Astrocyte (in vitro differentiated cells and primary cell): ENCODE measurements at regions not wholly inside any gene's neighbourhood (a gene's known extent, or its start where the extent isn't known, plus 50 kb on each side); places are given as distances from the start of the nearest gene placed in this dataset.
A peak's percentile ranks its signal among the peaks of the same experiment; 100 is the strongest.
"Not testable (repeated sequence)": the region's sequence is repeated elsewhere in the genome, so short reads cannot be mapped to it uniquely, and the experiment has no call there.

Experiments used
- DNase-seq: peaks from one replicate; pipeline ENCODE4 v3.0.0-alpha.2; 2010; ENCODE audit warnings: low read depth
- FAIRE-seq: peaks from 2 replicates; lab custom pipeline; 2011; peaks lifted over from hg19 to GRCh38; lab: Jason Lieb, UNC
- H2AFZ ChIP-seq: 2 replicates; pipeline ENCODE4 v1.6.0; 2012; ENCODE audit warnings: low read depth, low read length, inconsistent platforms
- H3K27ac ChIP-seq: 2 replicates; pipeline ENCODE4 v1.5.1; 2011; ENCODE audit warnings: low read depth, low read length, inconsistent platforms
- H3K27me3 ChIP-seq: 2 replicates; pipeline ENCODE4 v1.6.0; 2011; ENCODE audit warnings: low read length, inconsistent platforms; ENCODE audit not compliant: insufficient read depth
- H3K36me3 ChIP-seq: 2 replicates; pipeline ENCODE4 v1.5.1; 2011; ENCODE audit warnings: low read length, inconsistent platforms; ENCODE audit not compliant: insufficient read depth
- H3K4me1 ChIP-seq: 2 replicates; pipeline ENCODE4 v1.5.1; 2011; ENCODE audit warnings: low read length, inconsistent platforms; ENCODE audit not compliant: insufficient read depth
- H3K4me2 ChIP-seq: 2 replicates; pipeline ENCODE4 v1.6.0; 2012; ENCODE audit warnings: low read length, inconsistent platforms
- H3K4me3 ChIP-seq: 2 replicates; pipeline ENCODE4 v1.5.1; 2011; ENCODE audit warnings: low read depth, mild to moderate bottlenecking, low read length, inconsistent platforms; ENCODE audit not compliant: insufficient read depth
- H3K79me2 ChIP-seq: 2 replicates; pipeline ENCODE4 v1.6.0; 2012; ENCODE audit warnings: mild to moderate bottlenecking, low read length, inconsistent platforms; ENCODE audit not compliant: insufficient read depth
- H3K9ac ChIP-seq: 2 replicates; pipeline ENCODE4 v1.6.0; 2012; ENCODE audit warnings: mild to moderate bottlenecking, low read length, inconsistent platforms
- H3K9me3 ChIP-seq: 2 replicates; pipeline ENCODE4 v1.5.1; 2012; ENCODE audit warnings: low read depth, mild to moderate bottlenecking, low read length, inconsistent platforms; ENCODE audit not compliant: insufficient read depth
- H4K20me1 ChIP-seq: 2 replicates; pipeline ENCODE4 v1.6.0; 2012; ENCODE audit warnings: low read length, inconsistent platforms; ENCODE audit not compliant: insufficient read depth
- H3K27ac Mint-ChIP-seq: one replicate; pipeline ENCODE4 v1.8.0; 2021; ENCODE audit warnings: mild to moderate bottlenecking, mixed read lengths; ENCODE audit not compliant: unreplicated experiment
- H3K27me3 Mint-ChIP-seq: one replicate; pipeline ENCODE4 v1.8.0; 2021; ENCODE audit warnings: low read depth, mixed read lengths; ENCODE audit not compliant: unreplicated experiment
- H3K36me3 Mint-ChIP-seq: one replicate; pipeline ENCODE4 v1.8.0; 2021; ENCODE audit warnings: low read depth, mixed read lengths; ENCODE audit not compliant: unreplicated experiment
- H3K4me1 Mint-ChIP-seq: one replicate; pipeline ENCODE4 v1.8.0; 2021; ENCODE audit warnings: low read depth, mixed read lengths; ENCODE audit not compliant: unreplicated experiment
- H3K4me3 Mint-ChIP-seq: one replicate; pipeline ENCODE4 v1.8.0; 2021; ENCODE audit warnings: mild to moderate bottlenecking, moderate library complexity, mixed read lengths; ENCODE audit not compliant: unreplicated experiment
- H3K9me3 Mint-ChIP-seq: one replicate; pipeline ENCODE4 v1.8.0; 2021; ENCODE audit warnings: mild to moderate bottlenecking, mixed read lengths; ENCODE audit not compliant: unreplicated experiment
- CTCF ChIP-seq: IDR thresholded peaks from 2 replicates; pipeline ENCODE4 v1.5.1; 2011; ENCODE audit warnings: low read depth, mild to moderate bottlenecking, inconsistent platforms, low read length, moderate library complexity; ENCODE audit not compliant: insufficient read depth
- EZH2 ChIP-seq: IDR thresholded peaks from 2 replicates; pipeline ENCODE4 v1.6.1; 2012; ENCODE audit warnings: mild to moderate bottlenecking, low read length, inconsistent platforms; ENCODE audit not compliant: insufficient read depth

GRCh38 chr17:64723781-64724180, 61.7 kb upstream of the SMURF2 start:
- Histone ChIP-seq H3K36me3 (no peaks in the 10 kb centered on the region), H3K9ac (peak overlapping the region; percentile 59), H4K20me1 (no peaks in the 10 kb centered on the region), H3K27me3 (no peaks in the 10 kb centered on the region), H3K4me1 (peaks cover 19% of the 10 kb centered on the region), H3K4me2 (peak overlapping the region; percentile 67), H3K79me2 (no peaks in the 10 kb centered on the region), H3K4me3 (no peak overlapping the region), H2AFZ (peak overlapping the region; percentile 74), H3K27ac (peak overlapping the region; percentile 41), H3K9me3 (no peaks in the 10 kb centered on the region)
- Mint-ChIP-seq H3K9me3 (no peaks in the 10 kb centered on the region), H3K27ac (peak overlapping the region; percentile 81), H3K27me3 (no peaks in the 10 kb centered on the region), H3K4me3 (no peak overlapping the region), H3K4me1 (peaks cover 13% of the 10 kb centered on the region), H3K36me3 (no peaks in the 10 kb centered on the region)
- TF ChIP-seq EZH2 (no peak), CTCF (no peak)
- no peak for FAIRE-seq
- no peak for DNase-seq

DNA sequence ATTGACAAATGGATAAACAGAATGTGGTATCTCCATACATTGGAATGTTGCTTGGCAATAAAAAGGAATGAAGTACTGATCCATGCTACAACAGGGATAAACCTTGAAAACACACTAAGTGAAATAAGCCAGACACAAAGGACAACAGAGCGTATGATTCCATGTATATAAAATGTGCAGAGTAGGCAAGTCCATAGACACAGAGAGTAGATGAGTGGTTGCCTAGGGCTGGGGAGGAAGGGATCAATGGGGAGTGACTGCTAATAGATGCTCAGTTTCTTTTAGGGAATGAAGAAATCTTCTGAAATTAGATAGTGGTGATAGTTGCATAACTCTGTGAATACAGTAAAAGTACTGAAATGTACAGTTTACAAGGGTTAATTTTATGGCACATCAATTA, 59.4 kb upstream of the SMURF2 start:
- H3K27ac ChIP-seq, H3K9me3 ChIP-seq, H3K36me3 ChIP-seq, H3K4me1 ChIP-seq, H3K4me2 ChIP-seq, H2AFZ ChIP-seq, H3K4me3 ChIP-seq, H3K4me3 Mint-ChIP-seq, H3K36me3 Mint-ChIP-seq, H3K79me2 ChIP-seq, H3K27me3 Mint-ChIP-seq, H3K9me3 Mint-ChIP-seq, H4K20me1 ChIP-seq, H3K27me3 ChIP-seq, H3K9ac ChIP-seq, FAIRE-seq: not testable (repeated sequence)
- Mint-ChIP-seq H3K4me1 (peaks cover 13% of the 10 kb centered on the region), H3K27ac (peak overlapping the region; percentile 71)
- peak; percentile 7 for DNase-seq

- not testable (repeated sequence) for H3K27ac Mint-ChIP-seq, H3K36me3 Mint-ChIP-seq, H3K9ac ChIP-seq, H3K27ac ChIP-seq, H3K4me3 Mint-ChIP-seq, H3K27me3 Mint-ChIP-seq, FAIRE-seq, H3K27me3 ChIP-seq, H3K36me3 ChIP-seq, H3K9me3 Mint-ChIP-seq, H4K20me1 ChIP-seq, H3K9me3 ChIP-seq, H3K4me1 ChIP-seq, DNase-seq, H3K79me2 ChIP-seq, H3K4me3 ChIP-seq
- Histone ChIP-seq H3K4me2 (peak overlapping the region; percentile 55), H2AFZ (peak overlapping the region; percentile 34)
- peaks cover 13% of the 10 kb centered on the region for H3K4me1 Mint-ChIP-seq
Measured at GRCh38 chr17:64720253-64720652, 58.1 kb upstream of the SMURF2 start.

- H3K4me3 Mint-ChIP-seq, H3K9me3 ChIP-seq, H2AFZ ChIP-seq, H3K27me3 Mint-ChIP-seq, H3K9ac ChIP-seq, H4K20me1 ChIP-seq, H3K36me3 ChIP-seq, FAIRE-seq, H3K79me2 ChIP-seq, H3K27ac ChIP-seq, H3K4me2 ChIP-seq, H3K9me3 Mint-ChIP-seq, H3K27me3 ChIP-seq, H3K4me1 ChIP-seq, H3K36me3 Mint-ChIP-seq, DNase-seq, H3K4me3 ChIP-seq, H3K27ac Mint-ChIP-seq: not testable (repeated sequence)
- peaks cover 13% of the 10 kb centered on the region for H3K4me1 Mint-ChIP-seq
Measured at GRCh38 chr17:64719517-64719916, 57.4 kb upstream of the SMURF2 start.

DNA sequence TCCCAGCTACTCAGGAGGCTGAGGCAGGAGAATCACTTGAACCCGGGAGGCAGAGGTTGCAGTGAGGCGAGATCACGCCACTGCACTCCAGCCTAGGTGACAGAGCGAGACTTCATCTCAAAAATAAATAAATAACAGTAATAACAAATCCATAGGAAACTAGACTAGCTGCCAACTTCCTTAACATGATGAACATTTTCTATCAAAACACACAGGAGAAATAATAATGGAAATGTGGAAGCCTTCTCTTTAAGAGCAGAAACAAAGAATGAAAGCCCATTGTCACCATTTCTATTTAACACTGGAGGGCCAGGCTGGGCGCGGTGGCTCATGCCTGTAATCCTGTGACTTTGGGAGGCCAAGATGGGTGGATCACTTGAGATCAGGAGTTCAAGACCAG, 56.7 kb upstream of the SMURF2 start:
- not testable (repeated sequence) for H3K27me3 Mint-ChIP-seq, FAIRE-seq, H2AFZ ChIP-seq

More for the DNA sequence above, 56.7 kb upstream of the SMURF2 start:
- DNase-seq, H3K4me2 ChIP-seq, H3K79me2 ChIP-seq, H4K20me1 ChIP-seq, H3K27ac Mint-ChIP-seq, H3K4me3 ChIP-seq, H3K27ac ChIP-seq, H3K36me3 ChIP-seq, H3K9ac ChIP-seq, H3K9me3 Mint-ChIP-seq, H3K4me1 ChIP-seq, H3K9me3 ChIP-seq, H3K36me3 Mint-ChIP-seq, H3K27me3 ChIP-seq, H3K4me3 Mint-ChIP-seq: not testable (repeated sequence)
- peaks cover 14% of the 10 kb centered on the region for H3K4me1 Mint-ChIP-seq
